Ovary (tissue), 3 donors: ENCODE measurements at regions not wholly inside any gene's neighbourhood (a gene's known extent, or its start where the extent isn't known, plus 50 kb on each side); places are given as distances from the start of the nearest gene placed in this dataset.

Source experiments
- EP300 ChIP-seq: sonication (generic); formaldehyde crosslinking; IDR thresholded peaks from one replicate; pipeline ENCODE4 v1.6.1; 2017; ENCODE audit warnings: antibody characterized with exemption
- POLR2A ChIP-seq: fragments of 450-650 bp; IDR thresholded peaks from one replicate; pipeline ENCODE4 v1.6.1; 2017; ENCODE audit warnings: antibody characterized with exemption, mild to moderate bottlenecking, moderate library complexity
- TF ChIP-seq, protein P1 (sequence below), 3 donors: fragments of 450-650 bp in 2 of 3; fragments of 200-600 bp in 1 of 3; IDR thresholded peaks; one replicate each; pipeline versions ENCODE4 v1.5.1 to v1.8.0; 2016 to 2022; ENCODE audit warnings: antibody characterized with exemption in 3 of 3, mild to moderate bottlenecking in 1 of 3
- donor health status: DM: no; HTN: no; CAD: no.

DNA sequence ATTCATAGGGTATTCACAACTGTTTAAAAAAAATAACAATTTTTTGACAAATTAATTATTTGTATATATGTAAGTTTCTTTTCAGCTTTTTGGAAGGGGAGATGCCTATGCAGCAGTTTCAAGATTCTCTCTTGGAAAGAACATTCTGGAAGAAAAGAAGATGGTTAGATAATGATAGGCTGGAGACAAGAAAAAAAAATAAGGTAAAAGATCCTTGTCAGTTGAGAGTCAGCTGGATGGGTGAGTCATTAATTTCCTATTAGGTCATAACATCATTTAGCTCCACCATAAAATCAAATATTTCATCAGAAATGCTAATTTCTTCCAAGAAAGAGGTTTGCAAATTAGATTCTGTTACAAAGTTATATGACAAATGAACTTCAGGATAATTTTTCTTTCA is 880.4 kb downstream of the EPHA7 start:
- TF ChIP-seq, protein P1, sequence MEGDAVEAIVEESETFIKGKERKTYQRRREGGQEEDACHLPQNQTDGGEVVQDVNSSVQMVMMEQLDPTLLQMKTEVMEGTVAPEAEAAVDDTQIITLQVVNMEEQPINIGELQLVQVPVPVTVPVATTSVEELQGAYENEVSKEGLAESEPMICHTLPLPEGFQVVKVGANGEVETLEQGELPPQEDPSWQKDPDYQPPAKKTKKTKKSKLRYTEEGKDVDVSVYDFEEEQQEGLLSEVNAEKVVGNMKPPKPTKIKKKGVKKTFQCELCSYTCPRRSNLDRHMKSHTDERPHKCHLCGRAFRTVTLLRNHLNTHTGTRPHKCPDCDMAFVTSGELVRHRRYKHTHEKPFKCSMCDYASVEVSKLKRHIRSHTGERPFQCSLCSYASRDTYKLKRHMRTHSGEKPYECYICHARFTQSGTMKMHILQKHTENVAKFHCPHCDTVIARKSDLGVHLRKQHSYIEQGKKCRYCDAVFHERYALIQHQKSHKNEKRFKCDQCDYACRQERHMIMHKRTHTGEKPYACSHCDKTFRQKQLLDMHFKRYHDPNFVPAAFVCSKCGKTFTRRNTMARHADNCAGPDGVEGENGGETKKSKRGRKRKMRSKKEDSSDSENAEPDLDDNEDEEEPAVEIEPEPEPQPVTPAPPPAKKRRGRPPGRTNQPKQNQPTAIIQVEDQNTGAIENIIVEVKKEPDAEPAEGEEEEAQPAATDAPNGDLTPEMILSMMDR (IDR thresholded peaks at IDR 0.05): no peak
- no peak for TF ChIP-seq EP300
- no peak for TF ChIP-seq POLR2A
